ENCODE measurements at regions not wholly inside any gene's neighbourhood (a gene's known extent, or its start where the extent isn't known, plus 50 kb on each side); places are given as distances from the start of the nearest gene placed in this dataset.

DNA sequence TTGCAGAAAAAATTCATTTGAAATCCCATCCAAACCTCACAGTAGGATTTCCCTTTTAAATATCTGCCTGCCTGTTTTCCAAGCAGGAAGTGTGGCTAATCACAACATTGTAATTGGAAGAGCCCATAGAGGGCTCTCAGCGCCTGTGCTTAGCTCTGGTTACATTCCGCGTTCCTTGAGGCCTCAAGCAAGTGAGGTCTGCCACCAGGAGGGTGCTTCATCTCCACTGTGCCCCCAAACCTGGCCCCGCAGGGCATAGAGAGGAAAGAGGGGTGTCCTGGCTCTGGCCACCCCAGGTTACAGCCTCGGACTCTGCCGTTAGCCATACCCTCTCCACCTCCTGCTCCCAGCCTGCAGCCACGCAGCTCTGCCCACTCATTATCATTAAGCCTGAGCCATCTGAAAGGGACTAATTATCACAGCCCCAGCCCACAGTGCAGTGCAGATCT lies 214.8 kb downstream of the SP3 start:
- no peak overlapping the region for H3K4me3 ChIP-seq (ENCODE audit: low read depth in 1 of 2, low read length in 2 of 2)
- H3K4me1 ChIP-seq (ENCODE audit: control insufficient read depth in 1 of 2, insufficient read depth in 2 of 2, low read length in 2 of 2): no peaks in the 10 kb centered on the region
- H3K9me3 ChIP-seq (ENCODE audit: control insufficient read depth in 1 of 2, low read length in 2 of 2): no peaks in the 10 kb centered on the region
- no peak overlapping the region for H3K27ac ChIP-seq (ENCODE audit: low read length)
- no peaks in the 10 kb centered on the region for H3K27me3 ChIP-seq (ENCODE audit: low read depth, low read length)
- H3K36me3 ChIP-seq (ENCODE audit: control insufficient read depth in 1 of 2, insufficient read depth in 2 of 2, low read length in 2 of 2): no peaks in the 10 kb centered on the region

DNA sequence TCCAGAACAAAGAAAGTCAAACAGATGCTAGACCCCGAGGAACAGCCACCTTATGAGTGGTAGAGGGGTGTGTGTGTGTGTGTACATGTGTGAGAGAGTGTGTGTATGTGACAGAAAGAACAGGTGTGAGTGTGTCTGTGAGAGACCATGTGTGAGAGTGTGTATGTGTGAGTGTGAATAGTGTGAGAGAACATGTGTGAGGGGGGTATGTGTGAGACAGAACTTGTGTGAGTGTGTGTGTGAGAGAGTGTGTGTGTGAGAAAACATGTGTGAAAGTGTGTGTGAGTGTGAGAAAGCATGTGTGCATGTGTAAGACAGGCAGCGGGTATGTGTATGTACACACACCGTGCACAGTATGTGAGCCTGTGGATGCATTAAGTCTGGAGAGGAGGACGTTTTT lies 214.3 kb downstream of the SP3 start:
- Histone ChIP-seq H3K4me1 (ENCODE audit: control insufficient read depth in 1 of 2, insufficient read depth in 2 of 2, low read length in 2 of 2) (no peaks in the 10 kb centered on the region), H3K36me3 (ENCODE audit: control insufficient read depth in 1 of 2, insufficient read depth in 2 of 2, low read length in 2 of 2) (no peaks in the 10 kb centered on the region), H3K9me3 (ENCODE audit: control insufficient read depth in 1 of 2, low read length in 2 of 2) (no peaks in the 10 kb centered on the region), H3K27ac (ENCODE audit: low read length) (no peak overlapping the region), H3K4me3 (ENCODE audit: low read depth in 1 of 2, low read length in 2 of 2) (no peak overlapping the region), H3K27me3 (ENCODE audit: low read depth, low read length) (no peaks in the 10 kb centered on the region)

DNA sequence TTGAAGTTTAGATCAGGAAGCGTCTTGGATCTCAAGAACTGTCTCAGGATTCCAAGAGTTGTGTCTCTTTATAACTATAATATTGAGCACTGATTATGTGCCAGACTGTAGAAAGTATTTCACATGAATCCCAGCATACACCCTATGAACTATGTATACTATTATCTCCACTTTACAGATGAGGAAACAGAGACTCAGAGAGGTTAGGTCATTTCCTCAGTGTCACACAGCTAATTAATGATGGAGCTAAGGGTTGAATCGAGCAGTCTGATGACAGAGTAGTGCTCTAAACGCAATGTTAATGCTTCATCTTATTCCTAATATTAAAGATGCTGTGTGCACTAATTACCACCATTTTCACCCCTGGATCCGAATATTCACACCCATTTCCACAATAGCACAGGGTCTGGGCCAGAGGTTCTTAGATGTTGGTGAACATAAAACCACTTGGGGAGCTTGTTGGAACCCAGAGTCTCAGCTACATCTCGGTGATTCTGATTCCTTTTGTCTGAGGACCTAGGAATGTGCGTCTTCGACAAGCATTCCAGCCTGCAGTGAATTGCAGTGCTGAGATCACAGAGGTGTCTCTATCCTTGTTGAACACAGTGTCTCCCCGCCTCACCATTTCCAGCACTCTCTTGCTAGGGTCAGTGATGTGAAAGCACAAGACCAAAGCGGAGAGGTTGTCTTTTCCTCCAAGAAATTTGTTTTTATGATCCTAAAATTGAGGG lies 213.8 kb downstream of the SP3 start:
- Histone ChIP-seq H3K27me3 (ENCODE audit: low read depth, low read length) (no peaks in the 10 kb centered on the region), H3K36me3 (ENCODE audit: control insufficient read depth in 1 of 2, insufficient read depth in 2 of 2, low read length in 2 of 2) (no peaks in the 10 kb centered on the region), H3K4me3 (ENCODE audit: low read depth in 1 of 2, low read length in 2 of 2) (no peak overlapping the region), H3K4me1 (ENCODE audit: control insufficient read depth in 1 of 2, insufficient read depth in 2 of 2, low read length in 2 of 2) (no peaks in the 10 kb centered on the region), H3K27ac (ENCODE audit: low read length) (no peak overlapping the region), H3K9me3 (ENCODE audit: control insufficient read depth in 1 of 2, low read length in 2 of 2) (no peaks in the 10 kb centered on the region)

DNA sequence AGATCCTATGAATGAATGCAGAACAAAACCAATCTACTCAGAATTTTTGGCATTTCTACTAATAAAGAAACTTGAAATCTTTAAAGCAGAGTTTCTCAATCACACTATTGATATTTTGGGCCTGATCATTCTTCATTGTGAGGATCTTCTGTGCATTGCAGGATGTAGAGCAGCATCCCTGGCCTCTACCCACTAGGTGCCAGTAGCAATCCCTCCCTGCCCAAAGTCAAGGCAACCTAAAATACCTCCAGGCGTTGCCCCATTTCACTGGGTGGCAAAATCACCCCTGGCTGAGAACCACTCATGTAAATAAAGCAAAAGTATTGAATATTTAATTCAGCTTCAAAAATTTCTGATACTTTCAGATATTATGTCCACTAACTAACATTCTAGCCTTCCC lies 213.0 kb downstream of the SP3 start:
- Histone ChIP-seq H3K27ac (ENCODE audit: low read length) (no peak overlapping the region), H3K27me3 (ENCODE audit: low read depth, low read length) (no peaks in the 10 kb centered on the region), H3K36me3 (ENCODE audit: control insufficient read depth in 1 of 2, insufficient read depth in 2 of 2, low read length in 2 of 2) (no peaks in the 10 kb centered on the region), H3K4me3 (ENCODE audit: low read depth in 1 of 2, low read length in 2 of 2) (no peak overlapping the region), H3K4me1 (ENCODE audit: control insufficient read depth in 1 of 2, insufficient read depth in 2 of 2, low read length in 2 of 2) (no peaks in the 10 kb centered on the region), H3K9me3 (ENCODE audit: control insufficient read depth in 1 of 2, low read length in 2 of 2) (no peaks in the 10 kb centered on the region)

DNA sequence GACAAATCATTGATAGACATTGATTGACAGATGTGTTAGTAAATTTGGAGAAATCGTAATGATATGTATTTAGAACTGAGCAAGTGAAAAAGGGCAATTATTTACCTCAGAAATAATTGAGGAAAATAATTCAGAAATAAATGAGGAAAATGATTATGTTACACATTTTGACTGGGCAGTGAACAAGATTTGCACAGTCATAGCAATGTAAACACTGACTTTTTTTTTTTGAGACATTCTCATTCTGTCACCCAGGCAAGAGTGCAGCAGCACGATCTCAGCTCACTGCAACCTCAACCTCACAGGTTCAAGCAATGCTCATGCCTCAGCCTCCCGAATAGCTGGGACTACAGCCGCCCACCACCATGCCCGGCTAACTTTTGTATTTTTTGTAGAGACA lies 211.7 kb downstream of the SP3 start:
- Histone ChIP-seq H3K36me3 (ENCODE audit: control insufficient read depth in 1 of 2, insufficient read depth in 2 of 2, low read length in 2 of 2) (no peaks in the 10 kb centered on the region), H3K27ac (ENCODE audit: low read length) (no peak overlapping the region), H3K4me3 (ENCODE audit: low read depth in 1 of 2, low read length in 2 of 2) (no peak overlapping the region), H3K9me3 (ENCODE audit: control insufficient read depth in 1 of 2, low read length in 2 of 2) (no peaks in the 10 kb centered on the region), H3K4me1 (ENCODE audit: control insufficient read depth in 1 of 2, insufficient read depth in 2 of 2, low read length in 2 of 2) (no peaks in the 10 kb centered on the region), H3K27me3 (ENCODE audit: low read depth, low read length) (no peaks in the 10 kb centered on the region)

DNA sequence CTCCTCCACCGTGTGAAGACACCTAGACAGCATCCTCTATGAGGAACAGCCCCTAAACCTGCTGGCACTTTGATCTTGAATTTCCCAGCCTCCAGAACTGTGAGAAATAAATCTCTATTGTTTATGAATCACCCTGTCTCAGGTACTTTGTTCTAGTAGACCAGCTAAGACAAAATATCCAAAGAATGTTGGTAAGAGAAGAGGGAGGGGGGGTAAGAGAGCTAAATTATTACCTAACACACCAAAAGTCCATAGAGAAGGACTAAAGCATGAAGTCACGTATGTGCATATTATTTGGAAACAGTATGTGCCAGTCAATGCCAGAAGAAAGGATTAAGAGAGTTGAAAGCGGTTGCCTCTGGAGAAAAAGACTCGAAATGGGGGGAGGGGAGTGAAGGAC lies 211.0 kb downstream of the SP3 start:
- no peaks in the 10 kb centered on the region for H3K36me3 ChIP-seq (ENCODE audit: control insufficient read depth in 1 of 2, insufficient read depth in 2 of 2, low read length in 2 of 2)
- H3K4me1 ChIP-seq (ENCODE audit: control insufficient read depth in 1 of 2, insufficient read depth in 2 of 2, low read length in 2 of 2): no peaks in the 10 kb centered on the region
- H3K27ac ChIP-seq (ENCODE audit: low read length): no peak overlapping the region
- H3K4me3 ChIP-seq (ENCODE audit: low read depth in 1 of 2, low read length in 2 of 2): no peak overlapping the region
- no peaks in the 10 kb centered on the region for H3K9me3 ChIP-seq (ENCODE audit: control insufficient read depth in 1 of 2, low read length in 2 of 2)
- H3K27me3 ChIP-seq (ENCODE audit: low read depth, low read length): no peaks in the 10 kb centered on the region

DNA sequence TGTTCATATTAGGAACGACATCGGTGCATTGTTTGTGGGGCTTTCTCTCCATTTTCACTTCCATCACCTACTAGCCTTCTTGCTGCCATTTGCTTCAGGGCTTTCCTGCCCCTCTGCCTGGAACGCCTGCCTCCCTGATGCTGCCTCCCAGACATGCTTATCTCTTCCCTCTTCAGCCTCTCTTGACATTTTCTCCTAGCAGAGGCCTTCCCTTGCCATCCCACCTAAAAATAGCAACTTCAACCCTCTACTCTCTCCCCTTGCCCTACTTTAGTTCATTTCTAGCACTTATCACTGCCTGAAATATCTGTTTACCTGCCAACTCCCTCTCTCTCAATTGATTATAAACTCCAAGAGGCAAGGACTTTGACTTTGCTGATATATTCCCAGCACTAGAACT lies 210.3 kb downstream of the SP3 start:
- Histone ChIP-seq H3K27ac (ENCODE audit: low read length) (no peak overlapping the region), H3K4me3 (ENCODE audit: low read depth in 1 of 2, low read length in 2 of 2) (no peak overlapping the region), H3K9me3 (ENCODE audit: control insufficient read depth in 1 of 2, low read length in 2 of 2) (no peaks in the 10 kb centered on the region), H3K36me3 (ENCODE audit: control insufficient read depth in 1 of 2, insufficient read depth in 2 of 2, low read length in 2 of 2) (no peaks in the 10 kb centered on the region), H3K27me3 (ENCODE audit: low read depth, low read length) (no peaks in the 10 kb centered on the region), H3K4me1 (ENCODE audit: control insufficient read depth in 1 of 2, insufficient read depth in 2 of 2, low read length in 2 of 2) (no peaks in the 10 kb centered on the region)

DNA sequence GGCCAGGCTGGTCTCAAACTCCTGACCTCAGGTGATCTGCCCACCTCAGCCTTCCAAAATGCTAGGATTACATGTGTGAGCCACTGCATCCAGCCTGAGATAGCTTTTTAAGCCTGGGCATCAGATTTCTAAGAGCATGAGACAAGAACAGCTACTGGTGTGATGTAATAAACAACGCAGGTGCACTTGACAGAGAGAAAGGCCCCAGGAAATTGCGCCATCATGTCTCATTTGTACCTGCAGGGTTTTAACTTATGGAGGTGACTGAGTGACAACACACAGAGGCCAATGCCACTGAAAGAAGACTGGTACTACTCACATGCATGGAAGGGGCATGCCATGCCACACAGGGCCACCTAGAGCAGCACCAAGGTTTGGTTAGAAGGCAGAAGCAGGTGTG lies 209.4 kb downstream of the SP3 start:
- H3K4me3 ChIP-seq (ENCODE audit: low read depth in 1 of 2, low read length in 2 of 2): no peak overlapping the region
- no peaks in the 10 kb centered on the region for H3K36me3 ChIP-seq (ENCODE audit: control insufficient read depth in 1 of 2, insufficient read depth in 2 of 2, low read length in 2 of 2)
- no peaks in the 10 kb centered on the region for H3K27me3 ChIP-seq (ENCODE audit: low read depth, low read length)
- H3K27ac ChIP-seq (ENCODE audit: low read length): no peak overlapping the region
- H3K9me3 ChIP-seq (ENCODE audit: control insufficient read depth in 1 of 2, low read length in 2 of 2): no peaks in the 10 kb centered on the region
- no peaks in the 10 kb centered on the region for H3K4me1 ChIP-seq (ENCODE audit: control insufficient read depth in 1 of 2, insufficient read depth in 2 of 2, low read length in 2 of 2)

DNA sequence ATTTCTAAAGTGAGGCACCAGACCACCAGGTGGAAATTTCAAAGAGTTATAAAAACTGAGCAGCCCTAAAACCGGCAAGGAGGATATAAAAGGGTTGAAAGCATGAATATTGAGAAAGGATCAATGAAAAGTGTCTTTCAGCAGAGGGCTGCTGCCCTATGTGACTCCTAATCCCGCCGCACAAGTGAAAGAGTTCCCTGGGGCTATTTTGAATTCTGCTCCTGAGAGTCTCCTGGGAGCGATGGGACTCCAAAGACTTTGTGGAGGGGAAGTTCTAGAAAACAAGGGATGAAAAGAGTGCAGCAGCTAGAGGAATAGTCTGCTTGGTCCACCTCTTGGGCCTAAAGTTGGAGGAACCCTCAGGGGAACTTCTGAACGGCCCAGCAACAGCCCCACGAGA lies 205.2 kb downstream of the SP3 start:
- no peak overlapping the region for H3K27ac ChIP-seq (ENCODE audit: low read length)

DNA sequence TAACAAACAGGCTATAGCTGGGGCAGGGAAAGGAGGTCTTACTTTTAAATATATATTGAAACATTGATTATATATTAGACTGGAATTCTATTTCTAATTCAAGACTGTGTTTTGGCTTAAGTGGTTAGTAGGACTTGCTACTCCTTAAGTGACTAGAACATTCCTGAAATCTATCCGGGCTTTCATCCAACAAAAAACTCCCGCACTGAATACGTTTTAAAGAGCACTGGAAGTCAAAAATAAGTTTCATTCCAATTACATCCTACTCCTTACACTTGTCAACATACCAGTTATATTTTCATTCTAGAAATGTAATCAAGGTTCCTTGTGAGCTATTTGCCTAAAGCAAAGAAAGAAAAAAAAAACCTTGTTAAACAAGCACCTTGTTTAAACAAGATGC lies 204.6 kb downstream of the SP3 start:
- Histone ChIP-seq H3K36me3 (ENCODE audit: control insufficient read depth in 1 of 2, insufficient read depth in 2 of 2, low read length in 2 of 2) (no peaks in the 10 kb centered on the region), H3K27me3 (ENCODE audit: low read depth, low read length) (no peaks in the 10 kb centered on the region), H3K9me3 (ENCODE audit: control insufficient read depth in 1 of 2, low read length in 2 of 2) (no peaks in the 10 kb centered on the region), H3K4me1 (ENCODE audit: control insufficient read depth in 1 of 2, insufficient read depth in 2 of 2, low read length in 2 of 2) (no peaks in the 10 kb centered on the region), H3K27ac (ENCODE audit: low read length) (no peak overlapping the region), H3K4me3 (ENCODE audit: low read depth in 1 of 2, low read length in 2 of 2) (no peak overlapping the region)

More for the DNA sequence above, 205.2 kb downstream of the SP3 start:
- no peaks in the 10 kb centered on the region for H3K36me3 ChIP-seq (ENCODE audit: control insufficient read depth in 1 of 2, insufficient read depth in 2 of 2, low read length in 2 of 2)
- H3K4me3 ChIP-seq (ENCODE audit: low read depth in 1 of 2, low read length in 2 of 2): no peak overlapping the region
- H3K4me1 ChIP-seq (ENCODE audit: control insufficient read depth in 1 of 2, insufficient read depth in 2 of 2, low read length in 2 of 2): no peaks in the 10 kb centered on the region
- no peaks in the 10 kb centered on the region for H3K9me3 ChIP-seq (ENCODE audit: control insufficient read depth in 1 of 2, low read length in 2 of 2)
- no peaks in the 10 kb centered on the region for H3K27me3 ChIP-seq (ENCODE audit: low read depth, low read length)

DNA sequence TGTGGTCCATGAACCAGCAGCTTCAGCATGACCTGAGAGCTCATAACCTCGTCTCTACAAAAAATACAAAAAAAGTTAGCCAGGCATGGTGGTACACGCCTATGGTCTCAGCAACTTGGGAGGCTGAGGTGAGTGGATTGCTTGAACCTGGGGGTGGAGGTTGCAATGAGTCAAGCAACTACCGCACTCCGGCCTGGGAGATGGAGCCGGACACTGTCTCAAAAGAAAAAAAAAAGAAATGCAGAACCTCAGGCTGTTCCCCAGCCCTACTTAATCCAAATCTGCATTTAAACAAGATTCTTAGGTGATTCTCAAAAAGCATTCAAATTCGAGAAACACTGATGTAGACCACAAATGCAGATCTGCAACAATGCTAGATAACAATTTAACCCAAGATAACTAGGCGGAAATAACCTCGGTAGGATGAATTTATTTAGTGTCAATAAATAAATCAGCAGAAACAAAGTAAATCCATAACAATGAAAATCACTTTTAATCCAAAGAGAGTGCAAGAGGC lies 203.5 kb downstream of the SP3 start:
- H3K4me3 ChIP-seq (ENCODE audit: low read depth in 1 of 2, low read length in 2 of 2): no peak overlapping the region
- H3K4me1 ChIP-seq (ENCODE audit: control insufficient read depth in 1 of 2, insufficient read depth in 2 of 2, low read length in 2 of 2): no peaks in the 10 kb centered on the region
- no peaks in the 10 kb centered on the region for H3K9me3 ChIP-seq (ENCODE audit: control insufficient read depth in 1 of 2, low read length in 2 of 2)
- H3K36me3 ChIP-seq (ENCODE audit: control insufficient read depth in 1 of 2, insufficient read depth in 2 of 2, low read length in 2 of 2): no peaks in the 10 kb centered on the region
- no peak overlapping the region for H3K27ac ChIP-seq (ENCODE audit: low read length)
- no peaks in the 10 kb centered on the region for H3K27me3 ChIP-seq (ENCODE audit: low read depth, low read length)

DNA sequence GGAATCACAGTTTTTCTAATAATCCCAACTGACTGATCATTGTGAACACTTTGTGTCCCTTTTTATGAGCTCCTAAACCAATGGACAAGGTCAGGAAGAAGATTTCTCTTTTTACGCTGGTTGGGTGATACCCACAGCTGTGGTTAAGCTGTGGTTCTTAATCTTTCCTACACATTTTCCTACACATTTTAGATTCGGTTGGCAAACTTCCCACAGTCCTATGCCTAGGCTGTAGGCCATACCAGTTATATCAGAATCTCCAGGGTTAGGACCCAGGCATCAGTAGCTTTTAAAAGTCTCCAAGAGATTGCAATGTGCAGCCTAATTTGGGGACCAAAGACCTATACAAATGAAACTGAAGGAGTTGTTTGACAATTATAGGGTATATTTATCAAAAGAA lies 203.0 kb downstream of the SP3 start:
- Histone ChIP-seq H3K27me3 (ENCODE audit: low read depth, low read length) (no peaks in the 10 kb centered on the region), H3K4me1 (ENCODE audit: control insufficient read depth in 1 of 2, insufficient read depth in 2 of 2, low read length in 2 of 2) (no peaks in the 10 kb centered on the region), H3K27ac (ENCODE audit: low read length) (no peak overlapping the region), H3K36me3 (ENCODE audit: control insufficient read depth in 1 of 2, insufficient read depth in 2 of 2, low read length in 2 of 2) (no peaks in the 10 kb centered on the region), H3K9me3 (ENCODE audit: control insufficient read depth in 1 of 2, low read length in 2 of 2) (no peaks in the 10 kb centered on the region), H3K4me3 (ENCODE audit: low read depth in 1 of 2, low read length in 2 of 2) (no peak overlapping the region)

All from muscle layer of duodenum (tissue), 2 donors.